Fibroblast of skin of right biceps (primary cell): ENCODE measurements at regions not wholly inside any gene's neighbourhood (a gene's known extent, or its start where the extent isn't known, plus 50 kb on each side); places are given as distances from the start of the nearest gene placed in this dataset.
"Not testable (repeated sequence)": the region's sequence is repeated elsewhere in the genome, so short reads cannot be mapped to it uniquely, and the experiment has no call there.

Experiments used
- DNase-seq: peaks from one replicate; pipeline ENCODE4 v3.0.0-alpha.2; 2013

DNA sequence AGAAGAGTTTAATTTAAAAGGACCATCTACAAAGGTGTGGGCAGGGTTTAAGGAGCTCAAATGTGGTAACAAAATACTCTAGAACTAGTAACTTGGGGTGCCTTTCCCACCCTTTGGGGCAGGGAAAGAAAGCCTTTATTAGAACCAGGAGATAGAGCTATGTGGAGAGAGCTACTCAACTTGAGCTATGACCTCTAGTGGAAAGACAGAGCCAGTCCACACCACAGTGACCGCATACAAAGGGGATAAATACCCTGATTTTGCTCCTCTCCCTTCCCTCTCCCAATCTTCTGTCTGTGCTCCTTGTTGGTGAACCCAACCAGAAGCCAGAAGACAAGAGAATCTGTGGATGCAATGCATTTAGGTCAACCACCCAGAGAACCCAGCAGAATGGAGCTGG is 54.4 kb upstream of the JAK1 start:
- DNase-seq = no peak

DNA sequence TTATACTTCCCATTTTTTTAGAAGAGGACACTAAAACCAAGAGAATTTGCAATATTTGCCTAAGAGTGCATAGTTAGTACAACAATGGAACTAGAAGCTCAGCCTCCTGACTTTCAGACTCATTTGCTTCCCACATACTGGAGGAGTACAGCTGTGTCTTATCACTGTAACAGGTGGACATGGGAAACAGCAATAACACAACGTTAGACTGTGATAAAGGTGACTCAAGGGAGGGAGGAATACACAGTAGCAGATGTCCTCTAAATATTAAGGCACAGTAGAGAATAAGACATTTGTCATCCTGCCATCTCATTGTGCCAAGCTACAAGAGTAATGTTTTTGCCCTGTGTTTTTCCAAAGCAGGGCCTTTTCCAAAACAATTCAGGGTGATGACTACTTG is 55.4 kb upstream of the JAK1 start:
- no peak for DNase-seq

DNA sequence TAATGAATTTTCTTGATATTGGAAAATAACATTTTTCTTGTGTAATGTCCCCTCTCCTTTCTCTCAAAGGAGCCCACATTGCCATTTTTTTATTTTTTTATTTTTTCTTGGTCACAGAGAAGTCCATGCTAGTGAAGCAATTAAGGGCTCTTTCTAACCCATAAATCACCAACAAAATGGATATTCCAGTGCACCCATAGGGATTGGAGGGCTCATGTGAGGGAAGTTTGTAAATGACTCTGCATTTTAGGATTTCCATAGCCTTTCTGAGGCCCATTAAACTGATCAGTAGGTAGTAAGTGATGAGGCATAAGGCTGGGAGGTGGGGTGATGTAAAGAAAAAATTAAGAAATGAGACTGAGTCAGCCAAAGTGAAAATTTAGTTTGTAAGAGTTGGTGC is 55.9 kb upstream of the JAK1 start:
- DNase-seq = no peak

DNA sequence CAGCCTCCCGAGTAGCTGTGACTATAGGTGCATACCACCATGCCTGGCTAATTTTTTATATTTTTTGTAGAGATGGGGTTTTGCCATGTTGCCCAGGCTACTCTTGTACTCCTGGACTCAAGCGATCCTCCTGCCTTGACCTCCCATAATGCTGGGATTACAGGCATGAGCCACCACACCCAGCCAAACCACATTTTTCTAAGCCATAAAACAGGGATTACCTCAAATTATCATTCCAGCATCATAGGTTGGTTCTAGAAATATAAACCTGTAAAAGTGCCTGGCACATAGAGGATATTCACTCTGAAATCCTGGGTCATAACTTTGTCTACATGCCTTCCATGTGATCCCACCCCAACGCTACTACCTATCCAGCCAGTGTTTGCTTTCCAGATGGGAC is 59.4 kb upstream of the JAK1 start:
- no peak for DNase-seq

DNA sequence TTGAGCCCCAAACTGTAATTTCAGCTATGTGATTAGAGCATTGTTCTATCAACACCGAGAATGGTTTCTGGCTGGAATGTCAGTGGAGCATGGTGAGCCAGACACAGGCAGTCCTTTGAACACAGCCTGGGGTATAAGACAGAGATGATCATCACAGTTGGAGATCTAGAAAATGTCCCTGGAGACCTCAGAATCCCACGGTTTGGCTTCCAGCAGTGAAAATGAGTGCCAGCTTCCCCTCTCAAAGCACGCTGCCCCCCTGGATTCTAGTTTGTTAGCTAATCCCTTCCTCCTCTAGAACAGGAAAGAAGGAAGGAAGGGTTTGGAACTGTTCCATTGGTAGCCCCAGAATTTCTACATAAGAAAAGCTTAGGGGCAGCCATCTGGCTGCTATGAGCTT is 59.9 kb upstream of the JAK1 start:
- peak; percentile 7 for DNase-seq

DNA sequence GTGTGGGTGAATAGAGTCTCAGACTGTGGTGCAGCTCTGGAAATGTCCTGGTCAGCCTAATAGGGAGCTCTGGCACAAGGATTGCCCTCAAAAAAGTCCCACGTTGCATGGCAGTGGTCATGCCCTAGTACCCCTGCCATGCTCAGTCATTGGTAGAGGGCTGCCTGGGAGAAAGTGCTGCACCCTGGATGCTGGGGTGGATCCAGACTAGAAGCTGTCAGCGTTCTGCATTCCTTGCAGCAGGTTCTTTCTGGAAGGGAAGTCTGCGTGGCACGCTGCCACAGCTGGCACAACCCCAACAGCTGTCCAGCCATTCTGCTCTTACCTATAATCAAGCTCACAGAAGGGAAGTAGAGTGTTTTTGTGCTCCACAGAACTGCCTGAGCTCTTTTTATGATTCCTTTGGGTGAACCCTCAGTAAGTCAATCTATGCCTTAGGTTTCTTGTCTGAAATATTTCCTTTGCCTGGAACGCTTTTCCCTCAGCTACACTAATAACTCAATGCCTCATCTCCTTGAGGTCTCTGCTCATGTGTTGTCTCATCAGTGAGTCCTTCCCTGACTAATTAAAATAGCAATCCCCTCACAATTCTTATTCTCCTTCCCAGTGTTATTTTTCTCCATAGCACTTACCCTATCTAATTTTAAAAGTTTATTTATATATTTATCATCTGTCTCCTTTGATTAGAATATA is 61.5 kb upstream of the JAK1 start:
- DNase-seq = no peak

DNA sequence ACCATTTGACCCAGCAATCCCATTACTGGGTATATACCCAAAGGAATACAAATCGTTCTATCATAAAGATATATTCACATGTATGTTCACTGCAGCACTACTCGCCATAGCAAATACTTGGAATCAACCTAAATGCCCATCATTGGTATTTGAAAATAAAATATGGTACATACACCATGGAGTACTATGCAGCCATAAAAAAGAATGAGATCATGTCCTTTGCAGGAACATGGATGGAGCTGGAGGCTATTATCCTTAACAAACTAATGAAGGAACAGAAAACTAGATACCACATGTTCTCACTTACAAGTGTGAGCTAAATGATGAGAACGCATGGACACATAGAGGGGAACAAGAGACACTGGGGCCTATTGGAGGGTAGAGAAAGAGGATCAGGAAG is 63.1 kb upstream of the JAK1 start:
- not testable (repeated sequence) for DNase-seq

DNA sequence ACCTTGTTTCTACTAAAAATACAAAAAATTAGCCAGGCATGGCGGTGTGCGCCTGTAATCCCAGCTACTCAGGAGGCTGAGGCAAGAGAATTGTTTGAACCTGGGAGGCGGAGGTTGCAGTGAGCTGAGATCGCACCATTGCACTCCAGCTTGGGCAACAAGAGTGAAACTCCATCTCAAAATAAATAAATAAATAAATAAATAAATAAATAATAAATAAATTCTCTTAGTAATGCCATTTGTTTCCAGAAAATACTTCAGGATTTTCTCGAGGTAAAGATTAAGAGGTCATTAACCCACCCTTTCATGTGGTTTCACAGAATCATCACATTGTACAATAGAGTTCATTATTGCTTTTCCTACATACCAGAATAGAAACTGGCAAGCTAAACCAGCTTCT is 68.5 kb upstream of the JAK1 start:
- DNase-seq = not testable (repeated sequence)

DNA sequence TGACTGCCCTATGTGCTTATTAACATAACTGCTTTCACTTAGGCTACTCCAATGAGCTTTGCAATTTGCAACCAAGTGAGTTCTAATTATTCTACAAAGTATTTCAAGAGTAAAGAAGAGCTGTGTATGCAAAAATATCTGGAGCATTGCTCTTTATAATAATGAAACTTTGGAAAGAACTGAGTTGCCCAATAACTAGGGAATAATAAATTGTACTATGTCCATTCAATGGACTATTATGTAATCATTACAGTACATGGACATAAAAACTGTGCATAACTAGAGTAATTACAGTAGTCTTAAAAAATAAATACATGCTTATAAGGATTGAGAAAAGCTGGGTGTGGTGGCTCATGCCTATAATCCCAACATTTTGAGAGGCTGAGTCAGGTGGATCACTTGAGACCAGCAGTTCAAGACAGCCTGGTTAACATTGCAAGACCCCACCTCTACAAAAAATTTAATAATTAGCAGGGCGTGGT is 70.3 kb upstream of the JAK1 start:
- DNase-seq = no peak

DNA sequence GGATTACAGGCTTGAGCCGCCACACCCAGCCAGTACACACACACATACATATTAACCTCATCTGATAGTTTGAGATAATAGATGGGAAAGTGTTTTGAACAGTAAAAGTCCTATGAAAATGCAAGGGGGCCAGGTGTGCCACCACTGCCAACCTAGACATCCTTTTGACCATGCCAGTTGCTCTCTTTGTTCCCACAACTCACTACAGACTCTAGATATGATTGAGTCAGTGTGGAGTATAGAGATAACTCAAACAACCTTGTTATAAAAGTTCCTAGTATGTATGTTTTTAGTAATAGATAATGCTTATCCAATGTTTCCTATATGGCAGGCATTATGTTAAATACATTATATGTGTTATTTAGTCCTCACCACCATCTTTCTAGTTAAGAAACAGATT is 72.7 kb upstream of the JAK1 start:
- DNase-seq = no peak

DNA sequence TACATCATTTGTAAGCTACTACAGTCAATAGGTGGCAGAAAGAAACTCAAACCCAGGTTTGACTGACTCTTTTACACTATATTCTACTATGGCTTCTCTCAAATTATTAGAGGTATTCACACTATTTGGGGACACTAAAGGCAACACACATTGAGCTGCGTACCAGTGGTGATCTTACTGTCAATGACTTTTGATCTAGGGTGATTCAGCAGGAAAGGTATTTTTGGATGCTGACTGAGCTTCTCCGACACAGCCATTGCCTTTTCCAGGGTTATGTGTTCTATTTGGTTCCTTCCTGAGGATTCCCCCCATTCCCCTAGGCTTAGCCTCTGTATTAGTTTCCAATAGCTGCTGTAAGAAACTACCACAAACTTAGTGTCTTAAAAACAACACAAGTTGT is 73.2 kb upstream of the JAK1 start:
- DNase-seq = no peak

DNA sequence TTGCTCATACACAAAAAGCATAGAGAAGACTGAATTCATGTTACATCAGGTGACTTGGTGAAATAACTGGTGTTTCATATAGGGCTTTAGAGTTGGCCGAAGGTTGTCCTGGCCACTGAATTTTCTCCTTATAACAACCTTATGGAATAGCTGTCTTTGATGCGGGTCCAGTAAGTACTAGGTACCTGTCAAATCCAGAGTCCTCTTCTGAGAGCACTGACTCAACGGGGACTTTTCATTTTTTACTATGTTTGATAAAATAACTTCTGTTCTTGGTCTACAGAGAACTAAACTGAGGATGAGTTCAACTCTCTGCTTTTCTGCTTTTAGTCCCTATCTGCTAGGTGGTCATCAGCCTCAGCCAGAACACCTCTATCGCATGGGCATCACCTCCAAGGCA is 76.1 kb upstream of the JAK1 start:
- no peak for DNase-seq

DNA sequence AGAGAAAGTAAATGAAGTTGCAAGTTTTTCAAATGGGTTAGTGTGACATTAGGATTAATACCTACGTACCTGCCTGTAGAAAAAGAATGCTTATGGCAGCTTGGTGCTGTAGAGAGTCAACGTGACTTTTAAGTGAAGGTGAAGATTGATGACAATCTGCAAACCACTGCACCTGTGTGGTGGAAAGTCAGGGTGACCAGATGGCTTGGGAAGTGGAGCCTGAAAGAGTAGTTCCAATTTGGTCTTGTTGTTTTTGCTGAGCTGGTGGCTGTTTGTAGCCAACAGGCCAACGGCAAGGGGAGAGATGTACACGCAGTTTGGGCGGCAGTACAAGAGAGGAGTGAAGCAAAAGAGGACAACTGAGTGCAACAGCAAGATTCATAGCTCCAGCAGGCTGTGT is 78.1 kb upstream of the JAK1 start:
- no peak for DNase-seq

DNA sequence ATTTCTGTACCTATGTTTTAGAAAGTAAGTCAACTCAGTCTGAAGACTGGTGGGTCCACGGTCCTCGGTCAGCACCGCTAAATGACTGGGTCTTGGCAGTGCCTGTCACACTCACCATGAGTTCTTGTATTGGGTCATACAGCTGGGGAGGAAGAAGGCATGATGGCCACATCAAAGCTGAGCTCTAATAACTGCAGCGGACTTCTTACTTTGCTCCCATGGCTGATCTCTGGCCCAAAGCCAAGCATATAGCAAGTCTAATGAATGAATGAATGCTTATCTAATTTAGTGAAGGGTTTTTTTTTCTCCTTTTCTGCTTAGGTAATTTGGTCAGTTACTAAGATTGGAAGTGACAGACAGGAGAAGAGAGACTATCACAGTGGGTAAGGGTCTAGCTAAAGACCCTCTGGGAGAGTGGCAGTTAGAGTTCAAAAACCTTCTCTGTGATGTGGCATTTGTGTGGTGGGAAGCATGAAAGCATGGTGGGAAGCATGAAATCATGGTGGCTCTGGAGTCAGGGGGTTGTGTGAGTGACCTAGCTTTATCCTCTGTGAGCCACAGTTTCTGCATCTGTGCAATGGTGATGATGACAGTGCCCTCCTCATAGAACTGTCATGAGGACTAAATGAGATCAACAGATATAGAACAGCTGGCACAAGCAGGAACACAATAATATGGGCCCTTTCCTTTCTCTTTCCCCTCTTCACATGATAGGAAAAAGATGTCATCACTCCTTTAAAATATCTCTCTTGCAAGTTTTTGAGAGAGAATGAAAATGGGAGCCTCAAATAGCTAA is 78.9 kb upstream of the JAK1 start:
- DNase-seq = no peak

DNA sequence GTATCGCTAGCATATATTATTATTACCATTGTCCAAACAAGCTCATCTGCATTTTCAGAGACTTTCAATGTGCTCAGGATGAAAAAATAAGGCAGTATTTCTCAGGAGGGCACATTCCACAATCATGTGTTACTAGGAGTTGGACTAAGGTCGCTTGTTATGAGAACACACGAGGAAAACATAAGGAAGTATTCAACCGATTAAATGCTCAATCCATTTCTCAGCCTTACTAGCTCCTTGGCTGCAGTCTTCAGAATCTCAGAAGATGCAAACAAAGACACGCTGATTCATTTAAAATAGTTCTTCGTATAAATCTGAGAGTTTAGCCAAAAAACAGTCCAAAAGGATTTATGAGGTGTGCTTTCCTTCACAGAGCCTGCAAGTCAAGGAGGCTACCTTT is 82.0 kb upstream of the JAK1 start:
- DNase-seq = peak; percentile 14

DNA sequence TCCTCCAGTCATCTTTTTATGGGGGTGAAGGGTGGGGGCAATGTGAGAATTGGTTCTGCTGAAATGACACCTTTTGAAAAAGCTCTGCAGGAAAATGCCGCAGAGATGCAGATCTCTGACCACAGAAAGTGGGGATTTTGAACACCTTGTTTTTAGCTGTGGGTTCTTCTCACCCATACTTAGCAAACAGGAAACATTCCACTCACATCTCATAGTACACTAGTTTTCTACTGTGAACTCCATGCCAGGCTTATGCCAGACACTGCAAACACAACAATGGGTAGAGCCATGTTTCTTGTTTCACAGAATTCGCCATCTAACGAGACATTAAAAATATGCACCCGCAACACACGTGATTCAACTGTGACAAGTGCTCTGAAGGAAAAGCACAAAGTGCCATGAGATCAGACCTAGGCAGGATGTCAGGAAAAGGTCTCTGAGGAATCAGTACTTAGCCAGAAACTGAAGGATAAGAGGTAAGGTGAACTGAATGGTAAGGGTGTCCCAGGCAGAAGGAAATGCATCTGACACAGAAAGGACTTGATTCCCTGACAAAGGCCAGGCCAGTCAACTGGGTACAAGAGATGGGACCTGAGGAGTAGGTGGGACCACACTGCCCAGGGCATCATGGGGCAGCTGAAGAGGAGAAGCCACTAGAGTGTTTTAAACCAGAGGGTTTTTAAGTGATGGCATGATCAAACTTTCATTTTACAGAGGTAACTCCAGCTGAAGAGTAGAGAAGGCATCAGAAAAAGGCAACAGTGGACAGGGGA is 83.8 kb upstream of the JAK1 start:
- DNase-seq = no peak

DNA sequence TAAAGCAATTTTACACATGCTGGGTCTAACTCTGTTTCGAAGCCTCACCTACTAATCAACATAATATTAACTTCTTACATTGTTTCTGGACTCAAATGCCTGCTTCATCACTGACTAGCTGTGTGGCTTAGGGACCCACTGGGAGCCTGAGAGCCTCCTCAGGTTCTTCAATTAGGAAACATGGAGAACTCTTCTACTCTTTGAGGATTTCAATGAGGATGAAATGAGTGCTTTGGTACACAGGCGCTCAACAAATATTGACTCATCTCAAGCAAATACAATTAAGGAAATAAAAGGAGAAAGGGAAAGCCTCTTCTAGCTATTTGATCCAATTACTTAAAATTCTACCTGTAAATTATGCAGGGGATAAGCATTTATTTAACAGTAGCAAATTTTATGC is 84.4 kb upstream of the JAK1 start:
- no peak for DNase-seq

DNA sequence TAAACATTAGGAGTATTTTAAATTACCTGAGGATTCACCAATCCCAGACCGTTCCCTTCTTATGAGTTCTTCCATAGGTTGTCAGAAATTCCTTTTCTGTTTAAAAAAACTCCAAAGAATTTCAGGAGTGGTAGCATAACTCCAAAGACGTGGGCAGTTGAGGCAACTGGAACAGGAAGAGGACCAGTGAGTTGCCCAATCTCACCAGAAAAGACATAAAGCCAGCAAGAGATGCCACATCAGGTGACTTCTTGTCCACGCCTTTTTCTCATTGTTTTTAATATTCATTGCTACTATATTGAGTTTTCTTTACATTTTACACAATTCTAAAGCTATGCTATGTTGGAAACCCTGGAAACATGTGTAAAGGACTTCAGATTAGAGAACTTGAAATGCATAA is 88.1 kb upstream of the JAK1 start:
- no peak for DNase-seq

DNA sequence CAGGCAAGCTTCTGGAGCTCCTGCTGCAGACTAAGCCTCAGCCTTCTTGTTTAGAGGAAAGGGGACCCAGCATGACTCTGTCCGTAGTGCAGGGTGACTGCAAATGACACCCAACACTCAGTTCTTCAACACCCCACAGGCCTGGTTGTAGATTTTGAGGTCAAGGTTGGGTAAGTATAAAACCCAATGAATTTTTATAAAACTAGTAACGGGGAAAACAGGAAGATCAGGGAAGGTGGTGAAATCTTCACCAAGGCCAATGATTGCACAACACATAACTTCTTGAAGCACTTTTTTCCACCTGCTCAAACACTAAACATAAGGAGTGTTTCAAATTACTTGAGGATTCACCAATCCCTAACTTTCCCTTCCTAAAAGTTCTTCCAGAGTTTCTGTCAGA is 89.4 kb upstream of the JAK1 start:
- DNase-seq = no peak

DNA sequence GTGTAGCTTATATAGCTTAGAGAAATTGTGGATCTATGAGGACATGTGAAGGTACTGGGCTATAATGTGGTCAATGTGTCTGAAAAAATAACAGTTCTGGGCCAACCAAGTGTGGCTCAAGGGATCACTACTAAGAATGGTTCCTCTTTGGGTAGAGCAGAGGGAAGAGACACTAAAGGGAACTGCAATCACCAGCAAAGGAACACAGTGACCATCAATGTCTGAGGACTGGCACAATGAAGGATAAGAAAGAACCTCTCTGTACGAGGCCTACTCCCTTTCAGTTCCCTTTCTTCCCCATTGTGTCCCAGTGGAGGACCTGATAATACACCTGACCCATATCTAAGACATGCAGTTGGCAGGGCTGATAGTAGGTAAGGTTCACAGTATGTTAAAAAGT is 89.9 kb upstream of the JAK1 start:
- no peak for DNase-seq

DNA sequence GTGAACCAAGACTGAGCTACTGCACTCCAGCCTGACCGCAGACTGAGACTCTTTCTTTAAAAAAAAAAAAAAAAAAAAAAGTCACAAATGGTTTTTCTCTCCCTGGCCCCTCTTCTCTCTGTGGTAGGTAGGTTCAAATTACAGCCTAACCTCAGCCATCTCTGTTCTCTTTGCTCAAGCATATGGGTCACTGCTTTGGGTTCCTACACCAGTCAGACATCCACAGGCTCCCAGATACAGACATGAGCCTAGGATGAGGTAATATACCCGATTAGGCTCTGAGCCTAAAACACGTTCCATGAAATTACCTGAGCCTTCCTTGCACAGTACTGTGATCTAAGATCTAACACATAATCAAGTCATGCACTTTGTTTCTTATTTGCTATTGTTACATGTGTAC is 90.5 kb upstream of the JAK1 start:
- no peak for DNase-seq

DNA sequence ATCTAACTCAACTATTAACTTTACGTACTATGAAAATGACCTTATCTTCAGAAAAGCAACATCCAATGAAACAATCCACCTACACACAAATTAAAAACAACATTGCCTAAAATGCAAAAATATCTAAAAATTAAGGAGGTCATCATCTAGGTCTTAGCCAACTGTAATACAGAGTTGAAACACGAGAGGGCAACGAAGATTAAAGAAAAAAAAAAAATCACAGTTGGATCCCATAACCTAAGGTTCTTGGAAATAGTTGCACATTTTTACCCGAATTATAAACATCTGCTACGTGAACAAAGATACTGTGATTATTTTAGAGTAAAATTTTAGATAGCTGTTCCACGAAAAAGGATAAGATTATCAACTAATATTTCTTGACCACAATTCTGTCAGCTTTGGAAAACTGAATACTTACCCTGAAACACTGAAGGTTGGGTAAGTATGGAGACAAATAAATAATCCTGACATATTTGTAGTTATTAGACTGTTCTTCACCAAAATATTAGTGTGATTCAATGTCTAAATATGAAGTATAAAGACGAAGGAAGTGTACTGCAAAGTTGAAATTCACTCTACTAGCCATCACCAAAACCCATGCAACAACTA is 88.0 kb upstream of the AK4 start:
- DNase-seq = peak; percentile 43

DNA sequence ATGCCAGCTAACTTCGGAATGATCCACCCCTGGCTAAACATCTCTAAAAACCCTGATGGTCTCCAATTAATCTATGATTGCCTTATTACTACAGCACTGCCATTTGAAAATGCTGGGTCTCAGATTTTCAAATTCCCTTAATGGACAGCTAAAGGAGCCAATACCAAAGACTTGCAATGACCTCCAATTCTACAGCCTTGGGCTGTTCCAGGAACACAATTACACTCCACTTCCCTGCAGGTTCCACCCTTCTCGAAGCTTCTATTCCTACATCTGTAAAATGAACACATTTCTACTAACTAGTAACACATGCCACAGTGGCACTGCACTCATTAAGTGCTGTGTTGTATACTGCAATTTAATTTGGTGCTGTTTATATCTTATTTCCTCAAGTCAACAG is 85.7 kb upstream of the AK4 start:
- no peak for DNase-seq

DNA sequence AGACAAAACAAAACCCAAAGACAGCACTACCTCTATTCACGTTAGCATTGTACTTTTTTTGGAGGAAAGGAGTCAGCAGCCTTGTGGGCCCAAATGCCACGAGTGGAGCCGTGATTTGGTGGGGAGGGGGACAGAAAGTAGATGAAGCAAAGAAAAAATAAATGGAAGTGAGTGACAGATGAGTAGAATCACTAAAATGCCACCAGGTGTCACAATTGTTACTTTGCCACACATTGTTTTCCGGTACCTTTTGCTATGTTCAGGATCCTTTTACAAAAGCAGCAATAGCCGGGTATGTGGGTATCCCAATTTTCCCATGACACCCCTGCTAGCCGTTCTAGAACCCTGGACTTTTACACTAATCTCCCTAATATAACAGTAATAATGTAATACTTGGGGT is 85.0 kb upstream of the AK4 start:
- DNase-seq = no peak
